KMS-11 (cell line): ENCODE measurements at regions not wholly inside any gene's neighbourhood (a gene's known extent, or its start where the extent isn't known, plus 50 kb on each side); places are given as distances from the start of the nearest gene placed in this dataset.

ENCODE experiments used
- H2AFZ ChIP-seq: fragments of 200-600 bp; sonication (generic); 2 replicates; pipeline ENCODE4 v1.6.1; 2016; ENCODE audit warnings: antibody characterized with exemption, mixed run types, low read depth
- H3K27ac ChIP-seq: fragments of 200-600 bp; sonication (generic); 2 replicates; pipeline ENCODE4 v1.6.1; 2016; ENCODE audit warnings: mild to moderate bottlenecking, mixed run types
- H3K27me3 ChIP-seq: fragments of 200-600 bp; sonication (generic); 2 replicates; pipeline ENCODE4 v1.6.1; 2017; ENCODE audit warnings: mild to moderate bottlenecking, low read depth, mixed run types, moderate library complexity; ENCODE audit not compliant: insufficient read depth
- H3K36me3 ChIP-seq: fragments of 200-600 bp; sonication (generic); 2 replicates; pipeline ENCODE4 v1.6.1; 2017; ENCODE audit warnings: mild to moderate bottlenecking, mixed run types; ENCODE audit not compliant: insufficient read depth
- H3K4me1 ChIP-seq: fragments of 200-600 bp; sonication (generic); 2 replicates; pipeline ENCODE4 v1.6.1; 2016; ENCODE audit warnings: mild to moderate bottlenecking, low read depth, mixed run types; ENCODE audit not compliant: poor library complexity, severe bottlenecking
- H3K4me2 ChIP-seq: fragments of 200-600 bp; sonication (generic); 2 replicates; pipeline ENCODE4 v1.7.0; 2016; ENCODE audit warnings: mild to moderate bottlenecking, mixed run types
- H3K4me3 ChIP-seq: fragments of 200-600 bp; sonication (generic); IDR thresholded peaks from 2 replicates; pipeline ENCODE4 v1.6.1; 2017; ENCODE audit warnings: low read depth, low read length, mixed read lengths; ENCODE audit not compliant: insufficient read depth
- H3K79me2 ChIP-seq: fragments of 200-600 bp; sonication (generic); 2 replicates; pipeline ENCODE4 v1.6.1; 2016; ENCODE audit warnings: low read depth, mixed run types; ENCODE audit not compliant: insufficient read depth
- H3K9ac ChIP-seq: fragments of 200-600 bp; sonication (generic); 2 replicates; pipeline ENCODE4 v1.6.1; 2016; ENCODE audit warnings: mild to moderate bottlenecking, mixed run types
- H4K20me1 ChIP-seq: fragments of 200-600 bp; sonication (generic); 2 replicates; pipeline ENCODE4 v1.6.1; 2016; ENCODE audit warnings: mild to moderate bottlenecking, mixed run types; ENCODE audit not compliant: insufficient read depth
- CTCF ChIP-seq: fragments of 200-600 bp; sonication (generic); conservative IDR thresholded peaks from 2 replicates; pipeline ENCODE4 v1.6.1; 2017; ENCODE audit warnings: low read depth, mild to moderate bottlenecking, antibody characterized with exemption, low read length, moderate library complexity, mixed read lengths

GRCh38 chrX:43522582-43522981 is 133.5 kb upstream of the MAOA start:
- Histone ChIP-seq H2AFZ (no peak overlapping the region), H3K4me3 (no peak overlapping the region), H3K9ac (no peak overlapping the region), H3K27me3 (no peaks in the 10 kb centered on the region), H3K79me2 (no peaks in the 10 kb centered on the region), H4K20me1 (no peaks in the 10 kb centered on the region), H3K27ac (no peak overlapping the region), H3K4me2 (no peak overlapping the region), H3K4me1 (no peaks in the 10 kb centered on the region), H3K36me3 (no peaks in the 10 kb centered on the region)
- TF ChIP-seq CTCF, result no peak

GRCh38 chrX:43525901-43526610 is 130.0 kb upstream of the MAOA start:
- Histone ChIP-seq H4K20me1 (no peaks in the 10 kb centered on the region), H3K4me3 (no peak overlapping the region), H3K27ac (no peak overlapping the region), H3K9ac (no peak overlapping the region), H2AFZ (no peak overlapping the region), H3K79me2 (no peaks in the 10 kb centered on the region), H3K27me3 (no peaks in the 10 kb centered on the region), H3K36me3 (no peaks in the 10 kb centered on the region), H3K4me1 (no peaks in the 10 kb centered on the region), H3K4me2 (no peak overlapping the region)
- no peak for TF ChIP-seq CTCF

- no peaks in the 10 kb centered on the region for H3K4me1 ChIP-seq
- H3K79me2 ChIP-seq, result no peaks in the 10 kb centered on the region
- no peak overlapping the region for H3K27ac ChIP-seq
- H4K20me1 ChIP-seq, result no peaks in the 10 kb centered on the region
- TF ChIP-seq CTCF, result no peak
- H3K4me3 ChIP-seq, result no peak overlapping the region
- no peaks in the 10 kb centered on the region for H3K36me3 ChIP-seq
- H3K9ac ChIP-seq, result no peak overlapping the region
- no peaks in the 10 kb centered on the region for H3K27me3 ChIP-seq
- H3K4me2 ChIP-seq, result no peak overlapping the region
- no peak overlapping the region for H2AFZ ChIP-seq
Measured at GRCh38 chrX:43526878-43527277, 129.2 kb upstream of the MAOA start.

- Histone ChIP-seq H3K36me3 (no peaks in the 10 kb centered on the region), H3K4me2 (no peak overlapping the region), H2AFZ (no peak overlapping the region), H3K27me3 (no peaks in the 10 kb centered on the region), H3K4me3 (no peak overlapping the region), H4K20me1 (no peaks in the 10 kb centered on the region), H3K27ac (no peak overlapping the region), H3K4me1 (no peaks in the 10 kb centered on the region), H3K79me2 (no peaks in the 10 kb centered on the region), H3K9ac (no peak overlapping the region)
- TF ChIP-seq CTCF, result no peak
Measured at GRCh38 chrX:43527801-43528200, 128.3 kb upstream of the MAOA start.
